ENCODE measurements at regions not wholly inside any gene's neighbourhood (a gene's known extent, or its start where the extent isn't known, plus 50 kb on each side); places are given as distances from the start of the nearest gene placed in this dataset.

DNA sequence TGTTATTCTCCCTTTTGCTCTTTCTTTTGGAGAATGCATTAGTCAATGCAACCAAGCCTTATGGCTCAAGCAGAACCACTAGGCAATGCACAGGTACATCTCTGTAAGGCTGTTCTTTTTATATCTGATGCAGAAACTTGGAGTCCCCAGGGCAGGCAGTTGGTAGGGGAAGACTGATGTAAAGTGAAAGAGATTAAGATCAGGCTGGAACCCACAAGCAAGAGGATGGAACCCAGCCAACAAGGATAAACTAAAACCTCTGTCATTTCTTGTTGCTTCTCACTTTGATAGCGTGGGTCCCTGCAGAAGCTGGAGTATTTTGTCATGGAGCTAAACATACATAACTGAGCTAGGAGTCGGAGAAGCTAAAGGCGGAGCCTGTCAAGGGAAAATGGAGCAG is 142.9 kb downstream of the GPAM start:
- TF ChIP-seq, protein P1, sequence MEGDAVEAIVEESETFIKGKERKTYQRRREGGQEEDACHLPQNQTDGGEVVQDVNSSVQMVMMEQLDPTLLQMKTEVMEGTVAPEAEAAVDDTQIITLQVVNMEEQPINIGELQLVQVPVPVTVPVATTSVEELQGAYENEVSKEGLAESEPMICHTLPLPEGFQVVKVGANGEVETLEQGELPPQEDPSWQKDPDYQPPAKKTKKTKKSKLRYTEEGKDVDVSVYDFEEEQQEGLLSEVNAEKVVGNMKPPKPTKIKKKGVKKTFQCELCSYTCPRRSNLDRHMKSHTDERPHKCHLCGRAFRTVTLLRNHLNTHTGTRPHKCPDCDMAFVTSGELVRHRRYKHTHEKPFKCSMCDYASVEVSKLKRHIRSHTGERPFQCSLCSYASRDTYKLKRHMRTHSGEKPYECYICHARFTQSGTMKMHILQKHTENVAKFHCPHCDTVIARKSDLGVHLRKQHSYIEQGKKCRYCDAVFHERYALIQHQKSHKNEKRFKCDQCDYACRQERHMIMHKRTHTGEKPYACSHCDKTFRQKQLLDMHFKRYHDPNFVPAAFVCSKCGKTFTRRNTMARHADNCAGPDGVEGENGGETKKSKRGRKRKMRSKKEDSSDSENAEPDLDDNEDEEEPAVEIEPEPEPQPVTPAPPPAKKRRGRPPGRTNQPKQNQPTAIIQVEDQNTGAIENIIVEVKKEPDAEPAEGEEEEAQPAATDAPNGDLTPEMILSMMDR (conservative IDR thresholded peaks at IDR 0.05; ENCODE audit: low read length): no peak
- TF ChIP-seq EZH2phosphoT487 (IDR thresholded peaks at IDR 0.05; ENCODE audit: borderline replicate concordance): no peak

Measured in Loucy (cell line).